K562 (cell line): ENCODE measurements at regions not wholly inside any gene's neighbourhood (a gene's known extent, or its start where the extent isn't known, plus 50 kb on each side); places are given as distances from the start of the nearest gene placed in this dataset.
A peak's percentile ranks its signal among the peaks of the same experiment; 100 is the strongest.
"Not testable (repeated sequence)": the region's sequence is repeated elsewhere in the genome, so short reads cannot be mapped to it uniquely, and the experiment has no call there.

ENCODE experiments used
- ATAC-seq: fragments of 200-7000 bp; cut with Tn5 transposase; 3 replicates; pipeline ENCODE4 v1.9.1; 2020; ENCODE audit warnings: moderate library complexity
- BruUV-seq: library from RNA; stranded (reverse); fragments of 400-500 nt; replicated peaks from 2 replicates; lab custom pipeline; 2021; lab: Mats Ljungman, UMichigan
- CTCF ChIA-PET: fragments of 300-600 bp; formaldehyde crosslinking; extraction: SDS; loops from one replicate; lab custom pipeline; 2021; ENCODE audit warnings: low intra/inter-chr PET ratio; lab: Yijun Ruan, JAX
- POLR2A ChIA-PET: fragments of 300-600, 350-650 bp; sonication (Branson Sonifier 250); formaldehyde crosslinking; extraction: SDS; loops from one replicate; lab custom pipeline; 2021; ENCODE audit warnings: antibody characterized with exemption, inconsistent platforms; lab: Yijun Ruan, JAX
- DNase-seq, 4 experiments: peaks; one replicate each; pipeline versions ENCODE4 v3.0.0 to v3.0.0-alpha.2; 2011 to 2018; ENCODE audit warnings: low spot score in 3 of 4, mixed read lengths in 3 of 4; ENCODE audit errors: extremely low read depth in 1 of 4
- FAIRE-seq: peaks from 2 replicates; lab custom pipeline; 2011; peaks lifted over from hg19 to GRCh38; lab: Jason Lieb, UNC
- H2AFZ ChIP-seq: 2 replicates; pipeline ENCODE4 v1.6.0; 2011; ENCODE audit warnings: low read depth, low read length, control low read depth, inconsistent platforms
- H3K27ac ChIP-seq: fragments of 200-600 bp; 3 replicates; pipeline ENCODE4 v1.8.0; 2011; ENCODE audit warnings: low read depth, mild to moderate bottlenecking, control low read depth, inconsistent platforms, low read length, moderate library complexity, mixed read lengths; ENCODE audit errors: extremely low read depth
- H3K27me3 ChIP-seq, 2 experiments: fragments of 300-600 bp in 1 of 2; 2 replicates in 1 of 2; 3 replicates in 1 of 2; pipeline versions ENCODE4 v1.6.0 to v1.8.0; 2011; ENCODE audit warnings: inconsistent platforms in 2 of 2, low read length in 2 of 2, mild to moderate bottlenecking in 1 of 2, mixed read lengths in 1 of 2, moderate library complexity in 1 of 2; ENCODE audit not compliant: control insufficient read depth in 2 of 2, insufficient read depth in 2 of 2
- H3K36me3 ChIP-seq: fragments of 300-600 bp; 3 replicates; pipeline ENCODE4 v1.8.0; 2011; ENCODE audit warnings: mild to moderate bottlenecking, low read length, inconsistent platforms; ENCODE audit not compliant: control insufficient read depth, insufficient read depth
- H3K4me1 ChIP-seq, 2 experiments: fragments of 200-600 bp in 1 of 2; replicated peaks in 1 of 2; 2 replicates in 1 of 2; 3 replicates in 1 of 2; pipeline versions ENCODE4 v1.5.1 to v1.8.0; 2011; ENCODE audit warnings: inconsistent platforms in 2 of 2, low read length in 2 of 2, mild to moderate bottlenecking in 1 of 2, mixed read lengths in 1 of 2, moderate library complexity in 1 of 2; ENCODE audit not compliant: control insufficient read depth in 2 of 2, insufficient read depth in 2 of 2
- H3K4me2 ChIP-seq: 2 replicates; pipeline ENCODE4 v1.6.1; 2011; ENCODE audit warnings: low read length, control low read depth, inconsistent platforms, mixed read lengths; ENCODE audit not compliant: insufficient read depth
- H3K4me3 ChIP-seq: fragments of 200-600 bp; sonication (generic), shearing (Covaris generic); 2 replicates; pipeline ENCODE4 v1.5.1; 2016; ENCODE audit warnings: control low read depth, inconsistent platforms
- H3K79me2 ChIP-seq: fragments of 200-600 bp; 3 replicates; pipeline ENCODE4 v1.8.0; 2011; ENCODE audit warnings: low read length, inconsistent platforms; ENCODE audit not compliant: control insufficient read depth, insufficient read depth
- H3K9ac ChIP-seq, 2 experiments: 2 replicates each; pipeline versions ENCODE4 v1.6.0 to v1.6.1; 2011; ENCODE audit warnings: low read depth in 2 of 2, low read length in 2 of 2, control low read depth in 1 of 2, inconsistent platforms in 1 of 2, mild to moderate bottlenecking in 1 of 2, mixed read lengths in 1 of 2; ENCODE audit not compliant: insufficient read depth in 1 of 2
- H3K9me1 ChIP-seq: one replicate; pipeline ENCODE4 v1.6.0; 2011; ENCODE audit warnings: inconsistent platforms, mild to moderate bottlenecking, low read length, moderate library complexity; ENCODE audit not compliant: control insufficient read depth, insufficient read depth
- H3K9me3 ChIP-seq: replicated peaks from 2 replicates; pipeline ENCODE4 v1.5.1; 2011; ENCODE audit warnings: low read depth, low read length, inconsistent platforms; ENCODE audit not compliant: control insufficient read depth, insufficient read depth
- H4K20me1 ChIP-seq: replicated peaks from 2 replicates; pipeline ENCODE4 v1.6.1; 2011; ENCODE audit warnings: low read length, inconsistent platforms, mixed read lengths; ENCODE audit not compliant: control insufficient read depth, insufficient read depth
- CBX8 ChIP-seq: fragments of 200-600 bp; sonication (generic); IDR thresholded peaks from 2 replicates; pipeline ENCODE4 v1.6.1; 2012; ENCODE audit warnings: borderline replicate concordance, mixed run types, low read depth, mild to moderate bottlenecking, moderate library complexity, mixed read lengths, low read length, control low read depth, inconsistent platforms; ENCODE audit not compliant: poor library complexity, severe bottlenecking; ENCODE audit errors: extremely low read depth
- CEBPG ChIP-seq, 3 experiments: fragments of 200-800 bp in 1 of 3; sonication (Bioruptor generic) in 1 of 3; sonication (generic) in 1 of 3; formaldehyde crosslinking in 1 of 3; IDR thresholded peaks in 2 of 3; conservative IDR thresholded peaks in 1 of 3; 2 replicates each; pipeline versions ENCODE4 v1.6.1 to v1.8.0; 2016 to 2022; ENCODE audit warnings: missing compliant biosample characterization in 2 of 3, missing genetic modification characterization in 2 of 3, mild to moderate bottlenecking in 1 of 3, missing genetic modification reagents in 1 of 3
- FOSL1 ChIP-seq: fragments of 200-800 bp; sonication (Bioruptor generic); conservative IDR thresholded peaks from 2 replicates; pipeline ENCODE4 v1.6.1; 2016; ENCODE audit warnings: missing genetic modification characterization, missing compliant biosample characterization
- SOX6 ChIP-seq: fragments of 450-650 bp; IDR thresholded peaks from 2 replicates; pipeline ENCODE4 v1.6.1; 2014; ENCODE audit warnings: mild to moderate bottlenecking
- ZNF316 ChIP-seq: fragments of 450-650 bp; IDR thresholded peaks from 2 replicates; pipeline ENCODE4 v1.6.1; 2016
- ZSCAN29 ChIP-seq: fragments of 450-650 bp; IDR thresholded peaks from 2 replicates; pipeline ENCODE4 v1.6.1; 2017
- WGBS: fragments of 100-300 bp; shearing (Covaris generic); methylation state at CpG from one replicate; pipeline ENCODE4 v1.1.6; 2016; ENCODE audit warnings: low coverage, mixed read lengths; ENCODE audit not compliant: insufficient coverage; ENCODE audit errors: missing lambda C conversion rate; 5-methylcytosine and 5-hydroxymethylcytosine counted together
- in situ Hi-C: fragments of 300-500 bp; cut with MboI; formaldehyde crosslinking; loops from 4 replicates; pipeline ENCODE4 v1.15.0; 2018; ENCODE audit warnings: inconsistent platforms, mixed read lengths
- intact Hi-C: fragments of 100-400 bp; cut with micrococcal nuclease; formaldehyde crosslinking; loops from 2 replicates; pipeline ENCODE4 v1.14.2; 2022
- TF ChIP-seq, protein P1 (sequence below): sonication (generic); formaldehyde crosslinking; IDR thresholded peaks from 2 replicates; pipeline ENCODE4 v1.5.0; 2020; ENCODE audit warnings: missing genetic modification reagents
- TF ChIP-seq, protein P2 (sequence below), 2 experiments: fragments of 450-650 bp in 1 of 2; sonication (generic) in 1 of 2; formaldehyde crosslinking in 1 of 2; IDR thresholded peaks in 1 of 2; conservative IDR thresholded peaks in 1 of 2; 2 replicates each; pipeline versions ENCODE4 v1.6.1 to v1.8.1; 2016 to 2023; ENCODE audit warnings: mild to moderate bottlenecking in 2 of 2, moderate library complexity in 2 of 2, inconsistent platforms in 1 of 2, missing genetic modification reagents in 1 of 2

DNA sequence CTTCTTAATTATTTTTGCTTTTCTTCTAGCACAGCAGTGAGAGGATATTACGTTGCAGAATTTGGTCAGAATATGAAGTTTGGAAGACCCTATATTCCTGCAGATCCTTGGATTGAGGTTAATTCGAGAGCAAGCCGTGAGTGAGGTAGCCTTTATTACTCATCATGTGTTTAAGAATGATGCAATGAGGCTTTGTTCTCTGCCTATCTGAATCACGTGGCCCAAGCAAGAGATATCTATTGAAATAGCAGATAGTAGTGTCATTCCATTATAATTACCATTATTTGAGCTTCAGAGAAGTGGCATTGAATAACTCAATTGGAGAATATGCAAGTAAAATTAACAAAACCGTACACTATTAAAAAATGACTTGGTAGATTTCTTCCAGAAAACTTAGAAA is 641.1 kb downstream of the TMEM182 start:
- WGBS, result 18% methylated on average over 5 of the region's 5 CpGs
- in situ Hi-C loops, result no loop called here

DNA sequence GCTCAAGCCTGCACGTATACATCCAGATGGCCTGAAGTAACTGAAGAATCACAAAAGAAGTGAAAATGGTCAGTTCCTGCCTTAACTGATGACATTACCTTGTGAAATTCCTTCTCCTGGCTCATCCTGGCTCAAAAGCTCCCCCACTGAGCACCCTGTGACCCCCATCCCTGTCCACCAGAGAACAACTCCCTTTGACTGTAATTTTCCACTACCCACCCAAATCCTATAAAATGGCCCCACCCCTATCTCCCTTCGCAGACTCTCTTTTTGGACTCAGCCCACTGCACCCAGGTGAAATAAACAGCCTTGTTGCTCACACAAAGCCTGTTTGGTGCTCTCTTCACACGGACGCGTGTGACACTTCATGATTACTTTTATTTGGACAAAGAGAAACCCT is 641.6 kb downstream of the TMEM182 start:
- H3K4me1 ChIP-seq, in situ Hi-C loops, H3K4me3 ChIP-seq: not testable (repeated sequence)

More for the DNA sequence above, 641.1 kb downstream of the TMEM182 start:
- DNase-seq (no peak), FAIRE-seq (no peak), ATAC-seq (no peak)
- Histone ChIP-seq H3K4me3 (no peak overlapping the region), H3K9me1 (no peaks in the 10 kb centered on the region), H3K4me2 (no peak overlapping the region), H3K36me3 (no peaks in the 10 kb centered on the region), H3K79me2 (no peaks in the 10 kb centered on the region), H3K27ac (no peak overlapping the region), H3K4me1 (no peaks in the 10 kb centered on the region; a peak in 1 of 5 replicates), H2AFZ (0 out of 2 replicates have a peak overlapping the region, but pooled peaks have one; percentile 48), H3K9me3 (no peaks in the 10 kb centered on the region), H4K20me1 (no peaks in the 10 kb centered on the region), H3K9ac (no peak overlapping the region), H3K27me3 (no peaks in the 10 kb centered on the region)
- CTCF ChIA-PET, result no interaction called here
- BruUV-seq, result no TSS peak
- intact Hi-C loops, result no loop called here
- TF ChIP-seq ZSCAN29 (no peak), ZNF316 (no peak), CEBPG (CRISPR knock-in tag; IDR thresholded peaks at IDR 0.05) (peak; percentile 73; the same call in 1 of the 2 replicates), CEBPG (tag; conservative IDR thresholded peaks at IDR 0.05 in 1 of 2, IDR thresholded peaks at IDR 0.05 in 1 of 2) (peak in 1 of 2 experiments; percentile 53; a peak in 1 of 4 replicates), FOSL1 (tag) (peak; percentile 50), SOX6 (peak; percentile 51; the same call in 1 of the 2 replicates), CBX8 (no peak)
- TF ChIP-seq, protein P1, sequence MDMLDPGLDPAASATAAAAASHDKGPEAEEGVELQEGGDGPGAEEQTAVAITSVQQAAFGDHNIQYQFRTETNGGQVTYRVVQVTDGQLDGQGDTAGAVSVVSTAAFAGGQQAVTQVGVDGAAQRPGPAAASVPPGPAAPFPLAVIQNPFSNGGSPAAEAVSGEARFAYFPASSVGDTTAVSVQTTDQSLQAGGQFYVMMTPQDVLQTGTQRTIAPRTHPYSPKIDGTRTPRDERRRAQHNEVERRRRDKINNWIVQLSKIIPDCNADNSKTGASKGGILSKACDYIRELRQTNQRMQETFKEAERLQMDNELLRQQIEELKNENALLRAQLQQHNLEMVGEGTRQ, result peak; percentile 43; the same call in 1 of the 2 replicates
- TF ChIP-seq, protein P2, sequence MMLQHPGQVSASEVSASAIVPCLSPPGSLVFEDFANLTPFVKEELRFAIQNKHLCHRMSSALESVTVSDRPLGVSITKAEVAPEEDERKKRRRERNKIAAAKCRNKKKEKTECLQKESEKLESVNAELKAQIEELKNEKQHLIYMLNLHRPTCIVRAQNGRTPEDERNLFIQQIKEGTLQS (IDR thresholded peaks at IDR 0.05), result peak; percentile 73
- TF ChIP-seq, protein P2 (CRISPR knock-in tag; conservative IDR thresholded peaks at IDR 0.05), result no peak
- POLR2A ChIA-PET, result no interaction called here

More for the DNA sequence above, 641.6 kb downstream of the TMEM182 start:
- WGBS, result 28% methylated on average over 5 of the region's 5 CpGs
- DNase-seq, FAIRE-seq, POLR2A ChIA-PET, H3K4me2 ChIP-seq, H3K27me3 ChIP-seq, intact Hi-C loops, H2AFZ ChIP-seq, H3K9ac ChIP-seq, H3K9me1 ChIP-seq, BruUV-seq, H3K27ac ChIP-seq, H3K36me3 ChIP-seq, H3K79me2 ChIP-seq, H4K20me1 ChIP-seq, ATAC-seq, H3K9me3 ChIP-seq, CTCF ChIA-PET: not testable (repeated sequence)
